ENCODE measurements at regions not wholly inside any gene's neighbourhood (a gene's known extent, or its start where the extent isn't known, plus 50 kb on each side); places are given as distances from the start of the nearest gene placed in this dataset.

GRCh38 chr7:68014031-68014736 lies 1017.6 kb downstream of the TYW1 start:
- TF ChIP-seq POLR2AphosphoS5 (IDR thresholded peaks at IDR 0.05; ENCODE audit: low read depth, low read length), result no peak
- no peak for TF ChIP-seq SIN3A (IDR thresholded peaks at IDR 0.05; ENCODE audit: borderline replicate concordance, insufficient read depth, low read length)
- TF ChIP-seq TAF1 (IDR thresholded peaks at IDR 0.05; ENCODE audit: borderline replicate concordance, insufficient read depth, low read length), result no peak
- TF ChIP-seq FOXP2 (optimal IDR thresholded peaks at IDR 0.05; ENCODE audit: borderline replicate concordance, extremely low read depth, extremely low read length, insufficient read depth), result no peak
- TF ChIP-seq REST (IDR thresholded peaks at IDR 0.05; ENCODE audit: insufficient read depth in 1 of 2, low read depth in 2 of 2, low read length in 2 of 2), result no peak

GRCh38 chr7:68015122-68015977 lies 1018.7 kb downstream of the TYW1 start:
- no peak for TF ChIP-seq POLR2AphosphoS5 (IDR thresholded peaks at IDR 0.05; ENCODE audit: low read depth, low read length)
- TF ChIP-seq REST (IDR thresholded peaks at IDR 0.05; ENCODE audit: insufficient read depth in 1 of 2, low read depth in 2 of 2, low read length in 2 of 2), result no peak
- no peak for TF ChIP-seq TAF1 (IDR thresholded peaks at IDR 0.05; ENCODE audit: borderline replicate concordance, insufficient read depth, low read length)
- TF ChIP-seq SIN3A (IDR thresholded peaks at IDR 0.05; ENCODE audit: borderline replicate concordance, insufficient read depth, low read length), result no peak
- TF ChIP-seq FOXP2 (optimal IDR thresholded peaks at IDR 0.05; ENCODE audit: borderline replicate concordance, extremely low read depth, extremely low read length, insufficient read depth), result no peak

GRCh38 chr7:68015978-68016532 lies 1019.4 kb downstream of the TYW1 start:
- no peak for TF ChIP-seq TAF1 (IDR thresholded peaks at IDR 0.05; ENCODE audit: borderline replicate concordance, insufficient read depth, low read length)
- TF ChIP-seq FOXP2 (optimal IDR thresholded peaks at IDR 0.05; ENCODE audit: borderline replicate concordance, extremely low read depth, extremely low read length, insufficient read depth), result no peak
- no peak for TF ChIP-seq REST (IDR thresholded peaks at IDR 0.05; ENCODE audit: insufficient read depth in 1 of 2, low read depth in 2 of 2, low read length in 2 of 2)
- TF ChIP-seq SIN3A (IDR thresholded peaks at IDR 0.05; ENCODE audit: borderline replicate concordance, insufficient read depth, low read length), result no peak
- no peak for TF ChIP-seq POLR2AphosphoS5 (IDR thresholded peaks at IDR 0.05; ENCODE audit: low read depth, low read length)

- TF ChIP-seq REST (IDR thresholded peaks at IDR 0.05; ENCODE audit: insufficient read depth in 1 of 2, low read depth in 2 of 2, low read length in 2 of 2) (no peak), POLR2AphosphoS5 (IDR thresholded peaks at IDR 0.05; ENCODE audit: low read depth, low read length) (no peak), SIN3A (IDR thresholded peaks at IDR 0.05; ENCODE audit: borderline replicate concordance, insufficient read depth, low read length) (no peak), TAF1 (IDR thresholded peaks at IDR 0.05; ENCODE audit: borderline replicate concordance, insufficient read depth, low read length) (no peak), FOXP2 (optimal IDR thresholded peaks at IDR 0.05; ENCODE audit: borderline replicate concordance, extremely low read depth, extremely low read length, insufficient read depth) (no peak)
These were observed 1023.5 kb downstream of the TYW1 start for GRCh38 chr7:68020102-68020501.

Data from PFSK-1 (cell line).